Stomach (tissue), 4 donors: ENCODE measurements at regions not wholly inside any gene's neighbourhood (a gene's known extent, or its start where the extent isn't known, plus 50 kb on each side); places are given as distances from the start of the nearest gene placed in this dataset.

Source experiments
- POLR2A ChIP-seq, 4 donors: fragments of 450-650 bp; IDR thresholded peaks; one replicate each; pipeline ENCODE4 v1.6.1; 2016; ENCODE audit warnings: antibody characterized with exemption in 4 of 4, control low read depth in 2 of 4, mild to moderate bottlenecking in 1 of 4, moderate library complexity in 1 of 4
- TF ChIP-seq, protein P1 (sequence below), 7 experiments: fragments of 450-650 bp in 4 of 7; fragments of 200-600 bp in 3 of 7; sonication (generic) in 3 of 7; IDR thresholded peaks; one replicate each; pipeline ENCODE4 v1.5.1; 2016 to 2019; ENCODE audit warnings: antibody characterized with exemption in 7 of 7, control low read depth in 2 of 7, mild to moderate bottlenecking in 1 of 7

DNA sequence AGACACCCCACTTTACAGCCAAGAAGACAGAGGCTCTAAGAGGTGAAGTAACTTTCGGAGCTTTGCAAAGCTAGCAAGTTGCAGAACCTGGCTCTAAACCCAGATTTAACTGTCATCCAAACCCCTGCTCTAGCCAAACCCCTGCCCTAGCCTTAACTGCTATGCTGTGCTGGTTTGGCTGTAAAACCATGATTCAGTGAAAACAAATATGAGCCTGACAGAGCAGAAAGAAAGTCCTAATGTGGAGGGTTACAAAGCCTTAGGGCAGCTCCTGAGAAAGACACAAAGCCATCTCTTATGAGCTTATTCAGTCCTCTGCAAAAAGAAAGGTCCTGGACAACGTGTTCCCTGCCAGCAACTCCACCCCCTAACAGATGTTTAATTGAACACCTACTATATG, 172.8 kb downstream of the KATNAL1 start:
- TF ChIP-seq, protein P1, sequence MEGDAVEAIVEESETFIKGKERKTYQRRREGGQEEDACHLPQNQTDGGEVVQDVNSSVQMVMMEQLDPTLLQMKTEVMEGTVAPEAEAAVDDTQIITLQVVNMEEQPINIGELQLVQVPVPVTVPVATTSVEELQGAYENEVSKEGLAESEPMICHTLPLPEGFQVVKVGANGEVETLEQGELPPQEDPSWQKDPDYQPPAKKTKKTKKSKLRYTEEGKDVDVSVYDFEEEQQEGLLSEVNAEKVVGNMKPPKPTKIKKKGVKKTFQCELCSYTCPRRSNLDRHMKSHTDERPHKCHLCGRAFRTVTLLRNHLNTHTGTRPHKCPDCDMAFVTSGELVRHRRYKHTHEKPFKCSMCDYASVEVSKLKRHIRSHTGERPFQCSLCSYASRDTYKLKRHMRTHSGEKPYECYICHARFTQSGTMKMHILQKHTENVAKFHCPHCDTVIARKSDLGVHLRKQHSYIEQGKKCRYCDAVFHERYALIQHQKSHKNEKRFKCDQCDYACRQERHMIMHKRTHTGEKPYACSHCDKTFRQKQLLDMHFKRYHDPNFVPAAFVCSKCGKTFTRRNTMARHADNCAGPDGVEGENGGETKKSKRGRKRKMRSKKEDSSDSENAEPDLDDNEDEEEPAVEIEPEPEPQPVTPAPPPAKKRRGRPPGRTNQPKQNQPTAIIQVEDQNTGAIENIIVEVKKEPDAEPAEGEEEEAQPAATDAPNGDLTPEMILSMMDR (IDR thresholded peaks at IDR 0.05), result no peak
- TF ChIP-seq POLR2A (IDR thresholded peaks at IDR 0.05), result no peak
